HG03280 (cell line): ENCODE measurements at regions not wholly inside any gene's neighbourhood (a gene's known extent, or its start where the extent isn't known, plus 50 kb on each side); places are given as distances from the start of the nearest gene placed in this dataset.
"Not testable (repeated sequence)": the region's sequence is repeated elsewhere in the genome, so short reads cannot be mapped to it uniquely, and the experiment has no call there.

Experiments
- ATAC-seq: cut with Tn5 transposase; IDR thresholded peaks from one replicate; pipeline ENCODE4 v1.9.1; 2021; ENCODE audit warnings: mild to moderate bottlenecking, moderate library complexity; ENCODE audit not compliant: unreplicated experiment

DNA sequence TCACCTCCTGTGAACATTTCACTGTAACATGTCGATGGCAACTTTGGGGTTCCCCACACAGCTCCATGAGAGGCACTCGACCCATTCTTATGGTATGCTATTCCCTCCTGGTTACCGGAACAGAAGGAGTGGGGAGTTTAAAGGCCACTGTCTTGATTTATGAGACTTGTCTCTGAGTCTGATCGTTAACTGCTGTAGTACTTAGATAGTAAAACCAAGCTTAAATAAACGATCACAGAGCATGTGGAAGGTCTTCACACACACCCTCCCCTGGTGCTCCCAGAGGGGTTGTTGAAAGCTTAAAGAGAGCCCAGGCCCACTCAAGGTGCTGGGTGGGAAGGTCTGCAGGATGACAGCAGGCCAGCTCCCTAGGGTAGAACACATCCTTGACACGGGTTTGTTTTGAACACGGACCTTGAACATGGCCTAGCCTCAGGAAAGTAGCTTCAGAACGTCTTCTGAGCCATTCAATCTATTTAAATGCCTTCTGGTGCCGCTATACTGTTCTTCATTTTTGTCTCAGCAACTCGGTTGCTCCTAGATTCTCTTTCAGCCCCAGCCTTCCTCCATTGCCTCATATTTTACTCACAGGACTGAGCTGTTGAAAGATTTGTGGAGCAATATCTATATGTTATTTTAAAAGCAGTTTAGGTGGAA lies 335.3 kb downstream of the FGFR2 start:
- no peak for ATAC-seq

DNA sequence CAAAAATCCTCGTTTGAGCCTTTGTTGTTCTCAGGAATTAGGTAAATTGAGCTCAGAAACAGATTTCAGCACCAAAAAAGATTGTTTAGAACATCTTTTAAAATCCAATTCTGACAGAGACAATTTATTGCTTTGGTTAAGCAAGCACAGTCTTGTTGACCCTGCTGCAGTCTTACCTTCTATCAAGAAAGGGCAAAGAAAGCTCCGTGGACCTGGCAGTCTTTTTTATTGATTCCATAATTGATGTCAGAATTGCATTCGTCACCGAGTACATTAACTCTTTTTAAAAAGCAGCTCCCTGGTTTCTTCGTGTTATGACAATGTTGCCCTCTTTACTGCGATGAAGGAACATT lies 334.8 kb downstream of the FGFR2 start:
- no peak for ATAC-seq

DNA sequence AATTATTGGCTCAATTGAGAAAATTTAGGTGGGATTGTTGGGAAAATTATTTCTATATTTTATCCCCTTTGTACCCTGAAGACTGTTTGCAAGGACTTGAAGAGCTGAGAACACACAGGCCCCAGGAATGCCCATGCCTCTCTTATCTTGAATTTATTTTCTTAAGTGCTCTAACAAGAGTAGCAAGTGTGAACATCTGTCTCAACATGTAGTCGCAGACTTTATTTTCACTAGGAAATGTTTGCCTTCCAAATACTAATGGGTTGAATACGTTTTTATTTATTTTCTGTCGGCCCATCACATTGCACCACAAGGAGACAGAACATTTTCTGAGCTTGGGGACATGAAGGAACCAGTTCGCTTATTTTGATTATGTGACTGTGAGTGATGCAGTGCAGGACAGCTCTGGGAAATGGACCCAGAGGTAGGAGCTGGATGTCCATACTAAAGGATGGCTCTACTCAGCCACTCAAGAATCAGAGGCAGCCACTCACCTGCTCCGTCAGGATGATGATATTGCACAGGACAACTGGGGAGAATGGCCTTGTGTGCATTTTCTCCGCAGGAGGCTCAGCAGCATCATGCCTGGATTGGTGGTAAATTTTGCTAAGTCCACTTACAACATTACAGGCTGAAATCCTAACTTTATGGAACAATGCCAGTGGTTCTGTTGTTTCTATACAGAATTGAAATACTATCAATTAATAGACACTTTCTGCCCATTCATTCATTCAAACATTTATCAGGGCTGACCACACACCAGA lies 332.7 kb downstream of the FGFR2 start:
- ATAC-seq: no peak

DNA sequence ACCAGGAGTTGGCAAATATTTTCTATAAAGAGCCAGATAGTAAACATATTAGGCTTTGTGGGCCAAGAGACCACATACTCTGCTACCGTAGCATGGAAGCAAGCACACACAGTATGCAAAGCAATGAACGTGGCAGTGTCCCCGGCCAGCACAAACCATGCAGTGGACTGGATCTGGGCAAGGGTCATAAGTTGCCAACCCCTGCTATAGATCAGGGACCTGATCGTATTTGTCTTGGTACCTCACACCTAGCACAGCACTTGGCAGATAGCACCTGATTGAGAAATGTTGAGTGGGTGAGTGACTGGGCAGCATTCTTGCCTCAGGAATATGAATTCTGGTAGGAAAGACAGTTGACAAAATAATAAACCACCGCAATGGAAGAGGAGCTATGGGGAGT lies 331.9 kb downstream of the FGFR2 start:
- no peak for ATAC-seq

DNA sequence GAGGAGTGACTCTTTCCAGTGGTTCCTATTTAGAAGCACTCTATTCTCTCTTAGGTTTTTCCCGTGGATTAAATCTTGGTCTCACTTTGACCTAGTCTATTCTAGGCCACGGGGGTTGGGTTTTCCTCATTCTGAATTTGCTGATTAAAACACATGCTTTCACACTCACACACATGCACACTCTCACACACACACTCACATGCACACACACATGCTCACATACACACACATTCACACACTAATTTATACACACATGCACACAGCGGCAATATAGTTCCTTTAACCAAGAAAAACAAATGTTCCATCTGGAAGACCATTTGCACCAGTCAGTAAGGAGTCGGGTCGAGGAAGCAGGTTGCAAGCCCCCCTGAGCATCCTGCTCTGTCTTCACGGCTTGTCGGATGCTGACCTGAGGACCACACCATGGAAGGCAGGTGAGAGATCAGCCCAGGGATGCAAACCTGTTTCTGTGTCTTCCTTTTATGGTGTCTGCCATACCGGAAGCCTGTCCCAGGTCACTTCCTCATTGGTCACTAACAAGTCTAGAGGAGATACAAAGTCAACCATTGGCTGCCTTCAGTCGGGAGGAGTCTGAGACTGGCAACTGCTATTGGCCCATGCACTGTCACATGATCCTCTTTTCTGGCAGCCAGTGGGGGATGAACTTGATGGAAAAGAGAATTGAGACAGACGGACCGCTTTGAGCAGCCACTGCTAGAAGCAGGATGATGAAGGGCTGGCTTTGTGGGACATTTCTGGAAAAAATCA lies 330.8 kb downstream of the FGFR2 start:
- ATAC-seq: no peak

DNA sequence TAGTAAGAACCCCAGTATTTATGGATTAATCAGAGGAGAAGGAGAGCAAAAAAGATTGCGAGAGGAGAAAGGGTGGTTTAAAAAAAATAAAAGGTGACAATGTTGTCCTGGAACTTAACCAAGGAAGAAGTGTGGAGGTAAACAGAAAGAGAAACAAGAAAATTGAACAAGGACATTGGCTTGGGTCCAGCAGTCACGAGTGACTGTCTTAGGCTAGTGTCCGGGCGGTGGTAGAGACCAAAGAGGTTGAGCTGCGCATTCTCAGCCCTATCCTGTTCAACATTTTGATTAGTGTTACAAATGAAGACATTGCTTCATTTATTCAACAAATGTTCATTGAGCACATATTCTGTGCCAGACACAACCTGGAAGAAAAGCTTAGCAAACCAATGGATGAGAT lies 329.9 kb downstream of the FGFR2 start:
- no peak for ATAC-seq

DNA sequence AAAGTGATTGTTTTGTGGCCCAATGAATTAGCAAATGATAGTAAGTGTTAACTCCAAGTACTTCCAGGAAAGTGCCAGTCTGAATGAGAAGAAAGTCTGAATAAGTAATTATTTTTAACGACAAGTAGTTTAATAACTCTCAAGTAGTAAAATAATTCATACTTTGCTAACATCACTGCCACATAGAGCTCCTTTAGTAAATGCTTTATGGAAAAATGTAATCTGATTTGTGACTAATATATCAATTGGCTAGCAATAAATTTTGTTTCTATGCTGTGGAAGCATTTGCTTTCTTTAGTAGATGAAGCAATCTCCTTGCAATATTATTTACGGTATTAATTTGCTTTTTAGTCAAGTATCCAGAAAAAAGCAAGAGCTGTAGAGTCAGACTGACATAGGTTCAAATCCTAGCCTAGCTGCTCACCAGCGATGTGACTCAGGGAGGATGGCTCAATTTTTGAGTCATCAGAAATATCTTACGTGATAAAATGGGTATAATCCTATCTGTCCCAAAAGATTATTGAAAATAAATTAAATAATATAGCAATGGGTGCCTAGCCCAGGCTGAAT lies 329.3 kb downstream of the FGFR2 start:
- ATAC-seq: no peak

DNA sequence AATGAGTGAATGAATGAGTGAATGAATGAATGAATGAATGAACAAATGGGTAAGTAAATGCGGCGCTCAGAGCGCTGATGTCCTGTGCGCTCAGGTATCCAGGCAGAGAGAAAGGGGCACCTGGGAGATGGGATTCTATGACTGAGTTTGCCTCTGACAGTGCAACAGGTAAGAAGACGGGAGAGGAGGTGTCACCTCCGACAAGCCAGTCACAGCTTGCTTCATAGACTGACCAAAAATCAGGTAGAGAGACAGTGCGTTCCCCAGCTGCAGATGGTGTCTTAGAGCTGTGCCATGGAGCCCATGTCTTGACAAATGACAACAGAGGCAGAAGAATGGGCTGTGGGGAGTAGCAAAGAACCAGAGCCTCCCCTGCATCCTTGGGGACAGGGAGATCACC lies 327.3 kb downstream of the FGFR2 start:
- no peak for ATAC-seq

DNA sequence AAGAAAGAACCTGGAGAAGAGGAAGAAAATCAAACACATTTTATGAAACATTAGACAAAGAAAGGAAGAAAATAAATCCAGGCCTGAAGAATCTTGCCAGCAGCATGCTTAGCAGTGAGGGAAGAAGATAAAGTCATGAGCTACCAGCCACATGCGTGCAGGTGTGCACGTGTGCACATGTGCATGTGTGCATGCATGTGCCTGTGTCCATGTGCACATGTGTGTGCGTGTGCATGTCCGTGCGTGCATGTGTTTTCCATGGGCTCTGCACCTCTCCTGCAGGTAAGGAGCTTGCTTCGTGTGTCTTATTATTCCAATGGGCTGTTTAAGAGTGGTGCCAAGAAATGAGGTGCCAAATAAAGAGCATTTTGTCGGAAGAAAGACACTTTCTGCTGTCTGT lies 322.2 kb downstream of the FGFR2 start:
- ATAC-seq: no peak

DNA sequence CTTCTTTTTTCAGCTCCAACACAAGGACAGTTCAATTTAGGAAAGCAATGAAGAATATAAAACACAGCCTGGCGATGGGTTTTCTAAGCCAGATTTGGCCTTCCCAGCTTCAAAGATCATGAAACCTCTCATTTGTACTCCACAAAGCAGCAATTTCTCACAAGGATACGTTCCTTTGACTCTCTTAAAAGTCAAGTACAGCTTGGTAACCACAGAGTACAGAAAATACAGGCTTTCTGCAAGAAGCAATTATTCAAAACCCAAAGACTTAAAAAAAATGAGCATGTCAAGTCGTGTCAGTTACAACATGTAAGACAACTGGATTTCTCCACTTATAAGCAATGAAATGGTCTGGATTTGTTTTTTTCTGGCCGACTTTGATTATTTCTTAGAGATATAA lies 321.4 kb downstream of the FGFR2 start:
- no peak for ATAC-seq

DNA sequence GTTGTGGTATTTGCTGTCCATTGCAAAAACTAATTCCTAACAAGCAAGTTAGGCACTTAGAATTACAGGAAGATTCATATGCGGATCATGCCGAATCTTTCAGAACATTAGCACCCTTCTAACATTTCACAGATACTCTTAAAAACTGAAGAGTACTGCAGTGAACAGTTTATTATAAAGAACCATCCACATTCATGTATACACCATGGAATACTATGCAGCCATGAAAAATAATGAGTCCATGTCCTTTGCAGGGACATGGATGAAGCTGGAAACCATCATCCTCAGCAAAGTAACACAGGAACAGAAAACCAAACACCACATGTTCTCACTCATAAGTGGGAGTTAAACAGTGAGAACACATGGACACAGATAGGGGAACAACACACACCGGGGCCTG lies 319.9 kb downstream of the FGFR2 start:
- not testable (repeated sequence) for ATAC-seq

DNA sequence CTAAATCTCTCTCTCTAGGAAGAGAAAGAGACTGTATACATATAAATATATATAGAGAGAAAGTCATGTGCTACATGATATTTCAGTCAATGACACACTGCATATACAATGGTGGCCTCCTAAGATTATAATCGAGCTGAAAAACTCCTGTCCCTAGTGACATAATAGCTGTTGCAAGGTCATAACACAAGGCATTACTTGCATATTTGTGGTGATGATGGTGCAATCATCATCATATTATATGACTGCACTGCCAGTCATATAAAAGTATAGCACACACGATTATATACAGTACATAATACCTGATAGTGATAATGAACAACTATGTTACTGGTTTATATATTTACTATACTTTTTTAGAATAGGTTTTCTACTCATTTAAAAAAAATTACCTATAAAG lies 316.7 kb downstream of the FGFR2 start:
- no peak for ATAC-seq

DNA sequence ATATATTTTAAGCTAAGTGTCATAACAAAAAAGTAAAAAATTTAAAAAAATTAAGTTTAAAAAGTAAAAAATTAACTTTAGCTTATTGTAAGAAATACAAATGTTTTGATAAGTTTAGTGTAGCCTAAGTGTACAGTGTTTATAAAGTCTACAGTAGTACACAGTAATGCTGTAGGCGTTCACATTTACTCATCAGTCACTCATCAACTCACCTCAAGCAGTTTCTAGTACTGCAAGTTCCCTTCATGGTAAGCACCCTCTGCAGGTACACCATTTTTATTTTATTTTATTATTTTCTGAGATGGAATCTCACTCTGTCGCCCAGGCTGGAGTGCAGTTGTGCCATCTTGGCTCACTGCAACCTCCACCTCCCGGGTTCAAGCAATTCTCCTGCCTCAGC lies 316.0 kb downstream of the FGFR2 start:
- ATAC-seq: no peak

DNA sequence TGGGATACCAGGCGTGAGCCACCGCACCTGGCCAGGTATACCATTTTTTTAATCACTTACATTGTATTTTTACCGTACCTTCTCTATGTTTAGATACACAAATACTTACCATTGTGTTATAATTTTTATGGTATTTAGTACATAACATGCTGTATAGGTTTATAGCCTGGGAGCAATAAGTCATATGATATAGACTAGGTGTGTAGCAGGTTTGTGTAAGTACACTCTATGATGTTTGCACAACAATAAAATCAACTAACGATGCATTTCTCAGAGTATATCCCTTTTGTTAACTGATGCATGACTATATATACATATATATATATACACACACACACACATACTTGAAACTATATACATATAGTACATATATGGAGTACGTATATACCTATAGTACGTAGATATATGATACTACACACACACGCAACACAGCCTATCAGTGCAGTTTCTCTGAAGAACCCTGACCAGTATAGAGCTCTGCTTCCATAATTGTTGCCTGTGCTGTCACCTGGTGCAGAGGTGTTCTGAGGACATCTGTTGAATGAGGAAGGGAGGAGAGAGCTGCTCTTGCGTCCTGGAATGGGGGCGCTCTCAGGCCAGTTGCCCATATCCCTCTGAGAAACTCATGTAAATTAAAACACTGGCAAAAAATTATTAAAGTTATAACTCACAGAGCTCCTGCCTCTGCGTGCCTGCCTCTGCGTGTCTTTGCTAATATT lies 315.3 kb downstream of the FGFR2 start:
- no peak for ATAC-seq

DNA sequence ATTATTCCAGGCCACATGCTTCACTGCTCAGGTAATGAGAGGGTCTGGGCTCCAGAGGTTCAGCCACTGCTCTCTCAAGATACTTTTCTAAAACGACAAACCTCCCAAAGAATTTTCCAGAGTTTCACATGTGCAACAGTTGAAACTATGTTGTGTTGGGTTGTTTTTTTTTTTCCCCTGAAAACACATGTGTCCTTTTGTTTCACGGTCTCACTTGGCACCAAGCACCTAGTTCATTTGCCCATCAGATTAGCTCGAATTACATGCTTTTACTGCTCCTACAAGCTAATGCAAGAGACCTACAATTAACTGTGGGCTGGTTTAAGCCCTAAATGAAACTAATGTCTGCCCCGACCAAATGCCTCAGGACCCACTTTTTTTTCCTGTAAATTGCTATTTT lies 313.3 kb downstream of the FGFR2 start:
- no peak for ATAC-seq

DNA sequence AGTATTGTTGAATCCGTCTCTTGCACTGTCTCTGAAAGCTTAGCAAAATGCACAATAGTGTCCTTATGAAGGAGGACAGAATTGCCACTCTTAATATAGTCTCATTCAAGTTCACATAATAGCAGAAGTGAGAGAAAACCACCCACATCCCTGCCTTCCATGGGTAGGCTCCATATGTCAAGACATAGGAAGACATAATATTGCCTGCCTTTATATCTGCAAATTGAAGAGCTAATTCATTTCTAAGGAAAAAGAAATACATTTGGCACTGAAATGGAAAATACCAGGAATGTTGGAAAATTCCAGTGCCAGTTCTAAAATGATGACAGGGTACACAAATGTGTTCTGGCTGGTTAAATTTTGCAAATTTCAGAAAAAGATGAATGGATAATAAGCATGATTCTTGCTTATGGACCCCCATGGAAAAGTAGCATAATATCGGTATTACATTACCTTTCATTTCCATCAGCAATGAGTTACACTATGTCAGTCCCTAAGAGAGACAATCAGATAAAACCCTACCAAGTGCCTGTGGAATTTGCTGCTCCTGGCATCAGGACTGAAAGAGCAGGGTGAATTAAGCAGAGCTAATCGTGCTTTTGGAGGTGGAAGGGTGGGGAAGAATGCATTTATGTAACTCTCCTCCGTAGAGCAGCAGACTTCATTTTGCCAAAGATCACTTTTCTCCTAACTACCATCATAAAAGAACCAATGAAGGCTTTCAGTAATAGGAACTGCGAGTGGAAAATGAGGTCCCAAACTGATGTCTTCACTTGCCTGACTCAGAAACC lies 312.6 kb downstream of the FGFR2 start:
- no peak for ATAC-seq

DNA sequence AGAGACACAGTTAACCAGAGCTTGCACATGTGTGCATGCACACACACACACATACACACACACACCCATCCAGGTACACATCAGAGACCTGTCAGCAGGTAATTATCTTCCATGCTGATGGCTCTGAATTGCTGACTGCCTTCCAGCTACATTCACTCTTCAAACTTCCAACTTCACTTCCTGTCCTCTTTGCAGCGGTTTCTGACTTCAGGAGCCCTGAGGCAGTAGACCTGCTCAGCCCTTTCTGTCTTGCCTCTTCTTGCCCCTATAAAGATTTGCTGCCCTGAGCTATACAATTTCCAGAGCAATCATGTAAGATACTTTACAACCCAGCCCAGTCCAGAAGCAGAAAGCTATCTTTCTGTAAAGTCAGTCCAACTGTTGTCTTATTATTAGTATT lies 310.2 kb downstream of the FGFR2 start:
- ATAC-seq: no peak

DNA sequence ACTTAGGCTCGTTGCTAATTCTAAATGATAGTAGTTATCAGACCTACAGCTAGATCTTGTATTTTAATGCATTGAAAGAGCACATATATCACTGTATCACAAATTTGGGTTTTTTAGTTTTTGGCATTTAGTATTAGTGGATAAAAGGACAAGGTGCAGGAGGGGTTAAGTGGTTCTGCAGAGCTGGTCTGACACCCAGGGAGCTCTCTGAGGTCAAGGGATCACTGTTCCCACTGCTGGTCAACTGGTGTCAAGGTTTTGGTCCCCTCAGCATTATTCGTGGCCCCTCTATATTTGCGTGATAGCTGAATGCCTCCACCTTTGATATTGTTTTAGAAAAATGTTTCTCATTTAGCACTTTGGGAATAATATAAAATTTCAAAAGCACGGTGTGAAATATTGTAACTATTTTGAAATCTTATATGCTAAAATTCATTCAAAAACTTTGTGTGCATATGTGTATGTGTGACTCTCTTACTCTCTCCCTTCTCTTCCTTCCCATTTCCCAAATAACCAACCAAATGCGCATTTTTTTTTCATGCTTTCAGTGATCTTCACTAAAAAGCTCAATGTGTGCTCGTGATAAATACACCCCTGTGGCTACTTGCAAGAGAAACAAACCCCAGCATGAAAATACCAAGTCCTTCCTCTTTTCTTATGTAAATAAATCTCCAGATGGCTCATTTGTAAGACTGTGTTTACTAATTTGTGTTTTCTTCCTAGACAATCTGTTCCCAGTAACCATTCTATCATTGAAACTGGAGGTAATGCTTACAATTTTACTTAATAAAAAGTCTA lies 309.2 kb downstream of the FGFR2 start:
- no peak for ATAC-seq

DNA sequence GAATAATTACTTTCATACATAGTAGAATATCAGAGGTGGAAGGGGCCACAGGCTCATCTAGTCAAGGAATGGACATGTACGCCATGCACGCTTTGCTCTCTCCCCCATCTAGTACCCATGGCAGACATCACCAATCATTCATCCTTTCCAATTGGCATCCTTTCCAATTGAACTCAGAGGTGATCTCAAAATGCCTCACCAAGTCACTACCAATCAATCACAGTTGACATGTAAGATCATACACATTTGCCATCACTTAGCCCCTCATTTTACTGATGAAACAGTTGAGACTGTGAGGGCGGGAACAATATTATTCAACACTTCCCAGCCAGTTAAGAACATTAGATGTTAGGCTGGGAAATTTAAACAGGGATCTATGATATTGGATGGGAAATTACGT lies 308.4 kb downstream of the FGFR2 start:
- ATAC-seq: no peak

DNA sequence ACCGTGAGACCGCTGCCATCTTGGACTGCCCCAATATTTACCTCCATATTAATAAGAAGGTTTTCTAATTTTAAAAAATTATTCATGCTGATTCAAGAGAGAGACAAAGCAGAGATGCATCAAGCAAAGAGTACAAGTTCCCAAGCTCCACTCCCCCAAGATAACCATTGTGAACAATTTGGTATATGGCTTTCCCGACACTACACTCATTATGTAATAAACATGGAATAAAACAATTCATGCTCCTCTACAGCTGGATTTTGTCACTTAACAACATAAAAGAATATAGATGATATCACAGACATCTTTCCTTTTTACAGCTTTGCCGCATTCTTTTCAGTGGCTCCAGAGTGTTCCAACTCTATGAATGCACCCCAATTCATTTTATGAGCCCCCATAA lies 307.6 kb downstream of the FGFR2 start:
- no peak for ATAC-seq
